Upper lobe of right lung (tissue), 1 donor: ENCODE measurements at regions not wholly inside any gene's neighbourhood (a gene's known extent, or its start where the extent isn't known, plus 50 kb on each side); places are given as distances from the start of the nearest gene placed in this dataset.

Experiments
- ATAC-seq: fragments of 200-7000 bp; cut with Tn5 transposase; one replicate; pipeline ENCODE4 v1.9.1; 2020; ENCODE audit warnings: mild to moderate bottlenecking, moderate library complexity
- DNase-seq: peaks from one replicate; pipeline ENCODE4 v3.0.0-alpha.2; 2020
- H3K27ac ChIP-seq: fragments of 200-600 bp; one replicate; pipeline ENCODE4 v1.8.0; 2022
- H3K27me3 ChIP-seq: fragments of 200-600 bp; one replicate; pipeline ENCODE4 v1.8.0; 2022; ENCODE audit warnings: mild to moderate bottlenecking
- H3K36me3 ChIP-seq: fragments of 200-600 bp; one replicate; pipeline ENCODE4 v1.8.0; 2022
- H3K4me1 ChIP-seq: fragments of 200-600 bp; one replicate; pipeline ENCODE4 v1.8.0; 2022
- H3K4me3 ChIP-seq: fragments of 200-600 bp; one replicate; pipeline ENCODE4 v1.8.0; 2022; ENCODE audit warnings: mild to moderate bottlenecking
- H3K9me3 ChIP-seq: fragments of 200-600 bp; one replicate; pipeline ENCODE4 v1.8.0; 2022
- CTCF ChIP-seq: fragments of 200-600 bp; IDR thresholded peaks from one replicate; pipeline ENCODE4 v1.8.0; 2022; ENCODE audit warnings: antibody characterized with exemption
- intact Hi-C: fragments of 100-400 bp; cut with DNase I; formaldehyde crosslinking; loops from one replicate; pipeline ENCODE4 v1.11.0; 2022
- donor health status: DM: no; HTN: yes; CAD: no; lungs with severe emphysema.

GRCh38 chr20:4512891-4513550, 173.2 kb upstream of the PRNP start:
- Histone ChIP-seq H3K4me3 (no peak overlapping the region), H3K27ac (no peak overlapping the region), H3K36me3 (no peaks in the 10 kb centered on the region), H3K9me3 (no peaks in the 10 kb centered on the region), H3K4me1 (no peaks in the 10 kb centered on the region), H3K27me3 (no peaks in the 10 kb centered on the region)
- no peak for TF ChIP-seq CTCF
- ATAC-seq (no peak), DNase-seq (no peak)
- intact Hi-C loops, result no loop called here

GRCh38 chr20:4511776-4512175, 174.5 kb upstream of the PRNP start:
- H3K36me3 ChIP-seq, result no peaks in the 10 kb centered on the region
- no peaks in the 10 kb centered on the region for H3K9me3 ChIP-seq
- no peaks in the 10 kb centered on the region for H3K4me1 ChIP-seq
- H3K27ac ChIP-seq, result no peak overlapping the region
- ATAC-seq (no peak), DNase-seq (no peak)
- no peaks in the 10 kb centered on the region for H3K27me3 ChIP-seq
- no peak overlapping the region for H3K4me3 ChIP-seq
- no peak for TF ChIP-seq CTCF
- intact Hi-C loops, result no loop called here

- no peak for ATAC-seq
- Histone ChIP-seq H3K27me3 (no peaks in the 10 kb centered on the region), H3K4me3 (no peak overlapping the region), H3K9me3 (no peaks in the 10 kb centered on the region), H3K4me1 (no peaks in the 10 kb centered on the region), H3K36me3 (no peaks in the 10 kb centered on the region), H3K27ac (no peak overlapping the region)
- intact Hi-C loops, result no loop called here
- TF ChIP-seq CTCF, result no peak
- DNase-seq, result no peak
These were observed 176.3 kb upstream of the PRNP start for GRCh38 chr20:4509825-4510522.

GRCh38 chr20:4508773-4509172, 177.5 kb upstream of the PRNP start:
- intact Hi-C loops, result no loop called here
- Histone ChIP-seq H3K9me3 (no peaks in the 10 kb centered on the region), H3K36me3 (no peaks in the 10 kb centered on the region), H3K4me3 (no peak overlapping the region), H3K27ac (no peak overlapping the region), H3K27me3 (no peaks in the 10 kb centered on the region), H3K4me1 (no peaks in the 10 kb centered on the region)
- ATAC-seq (no peak), DNase-seq (no peak)
- no peak for TF ChIP-seq CTCF

- no peak for ATAC-seq
- TF ChIP-seq CTCF, result no peak
- intact Hi-C loops, result no loop called here
- H3K9me3 ChIP-seq, result no peaks in the 10 kb centered on the region
- DNase-seq, result no peak
- no peak overlapping the region for H3K27ac ChIP-seq
- H3K27me3 ChIP-seq, result no peaks in the 10 kb centered on the region
- no peaks in the 10 kb centered on the region for H3K4me1 ChIP-seq
- no peaks in the 10 kb centered on the region for H3K36me3 ChIP-seq
- no peak overlapping the region for H3K4me3 ChIP-seq
These were observed 179.0 kb upstream of the PRNP start for GRCh38 chr20:4507288-4507719.
